A673 (cell line): ENCODE measurements at regions not wholly inside any gene's neighbourhood (a gene's known extent, or its start where the extent isn't known, plus 50 kb on each side); places are given as distances from the start of the nearest gene placed in this dataset.

ENCODE experiments used
- CTCF ChIP-seq: fragments of 300-800, 200-600 bp; sonication (generic); conservative IDR thresholded peaks from 2 replicates; pipeline ENCODE4 v1.5.1; 2017; ENCODE audit warnings: low read depth, mild to moderate bottlenecking, antibody characterized with exemption, low read length, moderate library complexity, mixed read lengths
- EZH2 ChIP-seq: fragments of 200-600 bp; sonication (generic); IDR thresholded peaks from 2 replicates; pipeline ENCODE4 v1.6.1; 2017; ENCODE audit warnings: borderline replicate concordance, low read depth, mild to moderate bottlenecking, mixed read lengths, antibody characterized with exemption, low read length; ENCODE audit not compliant: poor library complexity, severe bottlenecking

- TF ChIP-seq CTCF: no peak
- no peak for TF ChIP-seq EZH2
These were observed 437.4 kb upstream of the JAG1 start for GRCh38 chr20:11111191-11111590.
